Raji (cell line): ENCODE measurements at regions not wholly inside any gene's neighbourhood (a gene's known extent, or its start where the extent isn't known, plus 50 kb on each side); places are given as distances from the start of the nearest gene placed in this dataset.

ENCODE experiments used
- POLR2A ChIP-seq: IDR thresholded peaks from 2 replicates; pipeline ENCODE4 v1.6.1; 2011; ENCODE audit warnings: low read depth, low read length, control low read depth; ENCODE audit not compliant: insufficient read depth

GRCh38 chr14:101117543-101117942 is 214.0 kb upstream of the RTL1 start:
- no peak for TF ChIP-seq POLR2A

GRCh38 chr14:101118233-101118632 is 214.7 kb upstream of the RTL1 start:
- TF ChIP-seq POLR2A: no peak

GRCh38 chr14:101118746-101119591 is 215.4 kb upstream of the RTL1 start:
- no peak for TF ChIP-seq POLR2A

GRCh38 chr14:101119830-101120571 is 216.5 kb upstream of the RTL1 start:
- no peak for TF ChIP-seq POLR2A

GRCh38 chr14:101120641-101121507 is 217.4 kb upstream of the RTL1 start:
- TF ChIP-seq POLR2A: no peak

- no peak for TF ChIP-seq POLR2A
Measured at GRCh38 chr14:101121508-101122139, 218.1 kb upstream of the RTL1 start.

GRCh38 chr14:101122237-101123141 is 219.0 kb upstream of the RTL1 start:
- TF ChIP-seq POLR2A: no peak

GRCh38 chr14:101123618-101124510 is 220.3 kb upstream of the RTL1 start:
- no peak for TF ChIP-seq POLR2A

- no peak for TF ChIP-seq POLR2A
Measured at GRCh38 chr14:101124815-101125214, 221.3 kb upstream of the RTL1 start.

- no peak for TF ChIP-seq POLR2A
Measured at GRCh38 chr14:101125313-101125712, 221.8 kb upstream of the RTL1 start.

GRCh38 chr14:101125719-101126651 is 222.5 kb upstream of the RTL1 start:
- TF ChIP-seq POLR2A: no peak

GRCh38 chr14:101126731-101127130 is 223.2 kb upstream of the RTL1 start:
- no peak for TF ChIP-seq POLR2A
